NCI-H146 treated with DMSO at 0.1 percent for 48 hours (cell line): ENCODE measurements at regions not wholly inside any gene's neighbourhood (a gene's known extent, or its start where the extent isn't known, plus 50 kb on each side); places are given as distances from the start of the nearest gene placed in this dataset.
"Not testable (repeated sequence)": the region's sequence is repeated elsewhere in the genome, so short reads cannot be mapped to it uniquely, and the experiment has no call there.

Experiments
- DNase-seq: peaks from one replicate; lab custom pipeline; 2025; ENCODE audit not compliant: unreplicated experiment; lab: John Stamatoyannopoulos, UW

DNA sequence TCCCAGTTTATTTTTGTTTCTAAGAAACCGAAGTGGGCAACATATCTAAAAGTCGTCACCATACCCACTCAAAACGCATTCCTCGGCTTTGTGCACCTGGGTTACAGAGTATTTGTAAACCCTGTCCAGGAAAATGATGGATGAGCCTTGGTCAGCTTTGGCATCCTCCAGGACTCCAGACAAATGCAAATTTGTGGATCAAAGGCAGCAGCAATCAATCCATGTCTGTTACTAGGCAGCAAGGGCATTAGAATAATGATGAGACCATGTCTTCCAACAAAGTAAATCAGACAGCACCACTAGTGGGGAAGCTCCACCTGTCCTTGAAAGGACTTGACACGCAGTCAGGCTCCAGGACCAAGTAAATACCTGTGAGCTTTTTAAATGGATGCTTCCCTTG is 672.6 kb upstream of the GYPC start:
- DNase-seq: no peak

DNA sequence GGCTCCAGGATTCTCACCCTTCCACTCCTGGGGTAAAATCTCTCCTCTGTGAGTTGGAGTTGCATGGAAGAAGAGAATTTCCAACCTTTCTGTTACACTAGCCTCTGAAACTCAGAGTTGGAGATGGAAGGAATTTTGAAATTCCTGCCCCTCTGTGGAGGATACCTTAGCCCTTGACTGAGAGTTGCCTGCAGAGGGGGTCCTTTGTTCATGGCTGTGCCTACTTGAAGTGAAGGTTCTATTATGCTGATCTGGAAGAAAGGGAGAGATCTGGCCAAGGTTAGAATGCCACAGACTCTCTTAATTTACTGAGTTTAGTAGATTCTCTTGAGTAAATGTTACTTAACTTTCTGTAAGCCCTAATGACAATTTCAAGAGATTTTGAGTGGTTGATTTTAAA is 626.6 kb upstream of the GYPC start:
- DNase-seq: no peak

DNA sequence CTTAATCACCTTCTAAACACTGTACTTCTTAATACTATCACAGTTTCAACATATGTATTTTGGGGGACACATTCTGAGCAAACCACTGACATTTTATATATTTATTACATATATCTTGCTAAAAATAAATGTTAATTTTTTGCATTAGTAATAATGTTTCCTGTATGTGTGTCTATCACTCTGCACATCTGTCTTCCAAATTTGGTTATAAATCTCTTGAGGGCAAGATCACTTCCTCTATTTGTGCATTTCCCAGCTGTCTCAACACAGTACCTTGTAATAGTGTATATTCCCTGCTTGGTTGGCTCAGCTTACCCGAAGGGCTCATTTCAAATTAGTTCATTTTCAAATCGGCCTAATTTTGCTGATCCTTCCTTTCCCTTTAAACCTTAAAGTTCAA is 617.1 kb upstream of the GYPC start:
- no peak for DNase-seq

DNA sequence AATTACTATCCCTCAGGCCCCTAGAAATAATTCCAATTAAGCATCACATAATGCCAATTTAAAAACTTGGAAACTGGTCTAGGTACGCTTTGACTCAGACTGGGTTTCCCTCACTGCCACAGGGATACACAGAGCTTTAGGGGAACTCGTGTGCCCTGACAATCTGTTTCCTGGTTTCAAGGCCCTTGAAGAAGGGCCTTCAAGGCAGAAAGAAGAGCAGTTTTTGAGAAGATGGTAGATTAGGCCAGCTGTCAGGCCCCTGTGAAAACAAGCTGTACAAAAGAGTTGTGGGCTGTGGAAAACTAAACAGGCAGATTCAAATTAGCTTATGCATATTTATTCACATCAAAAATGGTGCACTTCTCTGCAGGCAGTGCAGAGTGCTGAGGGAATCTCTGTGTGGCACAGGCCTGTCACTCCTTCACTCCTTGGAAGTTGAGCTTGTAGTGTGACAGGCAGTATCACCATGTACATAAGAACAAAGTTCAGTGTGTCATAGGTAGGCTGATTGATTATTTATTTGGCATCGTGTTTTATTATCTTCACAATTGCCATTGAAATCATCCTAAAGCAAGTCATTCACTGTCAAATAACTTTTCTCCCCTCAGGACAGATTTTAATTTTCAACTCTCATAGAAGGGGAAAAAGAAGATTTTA is 614.4 kb upstream of the GYPC start:
- DNase-seq: no peak

DNA sequence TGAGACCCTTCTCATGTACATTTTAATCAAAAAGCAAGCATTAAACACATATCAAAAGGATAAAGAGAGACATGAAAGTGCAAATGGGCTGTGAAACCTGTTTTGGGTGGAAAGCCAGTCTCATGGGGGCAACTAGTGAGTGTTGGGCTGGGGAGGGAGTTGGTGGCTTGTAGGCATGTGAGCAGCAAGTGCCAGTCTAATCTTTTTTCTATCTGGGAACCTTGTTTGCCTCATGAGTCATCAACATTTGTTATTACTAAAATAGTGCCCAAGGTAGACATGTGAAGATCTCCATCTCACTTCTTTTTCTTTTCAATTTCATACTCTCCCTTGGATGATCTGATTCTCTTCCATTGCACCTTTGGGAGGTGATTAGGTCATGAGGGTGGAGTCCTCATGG is 613.9 kb upstream of the GYPC start:
- DNase-seq: no peak

DNA sequence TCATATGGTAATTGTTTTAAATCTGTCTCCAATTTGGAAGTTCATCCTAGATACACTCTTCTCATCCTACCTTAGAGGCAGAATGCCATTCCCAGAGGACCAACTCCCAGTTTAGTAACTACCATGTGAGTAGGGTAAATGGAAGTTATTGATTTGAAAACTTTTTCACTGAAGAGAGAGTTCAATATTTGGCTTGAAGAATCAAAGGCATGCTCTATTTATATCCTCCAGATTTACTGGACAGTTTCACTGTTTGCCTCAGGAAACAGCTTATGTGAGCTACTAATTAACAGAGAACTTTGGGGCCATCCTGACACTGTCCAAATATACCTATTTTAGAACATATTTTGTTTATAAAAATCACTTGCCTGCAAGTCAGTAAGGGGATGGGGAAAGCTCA is 607.2 kb upstream of the GYPC start:
- DNase-seq: no peak

DNA sequence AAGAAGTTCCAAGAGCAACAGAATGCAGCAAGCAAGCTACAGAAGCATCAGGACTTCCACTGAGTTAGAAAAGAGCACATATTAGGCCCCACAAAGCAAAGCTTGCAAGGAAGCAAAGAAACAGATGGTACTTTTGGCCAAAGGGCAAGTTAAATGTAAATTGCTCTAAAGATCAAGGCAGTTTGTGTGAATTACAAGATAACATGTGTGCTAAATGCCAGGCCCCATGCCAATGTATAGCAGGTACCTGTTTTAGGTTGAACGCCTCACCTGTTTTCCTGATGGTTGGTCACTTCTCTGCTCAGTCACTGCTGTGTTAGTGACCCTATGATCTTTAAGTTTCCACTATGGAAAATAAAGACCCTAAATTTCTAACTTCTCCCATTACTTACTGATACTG is 606.5 kb upstream of the GYPC start:
- DNase-seq: no peak

DNA sequence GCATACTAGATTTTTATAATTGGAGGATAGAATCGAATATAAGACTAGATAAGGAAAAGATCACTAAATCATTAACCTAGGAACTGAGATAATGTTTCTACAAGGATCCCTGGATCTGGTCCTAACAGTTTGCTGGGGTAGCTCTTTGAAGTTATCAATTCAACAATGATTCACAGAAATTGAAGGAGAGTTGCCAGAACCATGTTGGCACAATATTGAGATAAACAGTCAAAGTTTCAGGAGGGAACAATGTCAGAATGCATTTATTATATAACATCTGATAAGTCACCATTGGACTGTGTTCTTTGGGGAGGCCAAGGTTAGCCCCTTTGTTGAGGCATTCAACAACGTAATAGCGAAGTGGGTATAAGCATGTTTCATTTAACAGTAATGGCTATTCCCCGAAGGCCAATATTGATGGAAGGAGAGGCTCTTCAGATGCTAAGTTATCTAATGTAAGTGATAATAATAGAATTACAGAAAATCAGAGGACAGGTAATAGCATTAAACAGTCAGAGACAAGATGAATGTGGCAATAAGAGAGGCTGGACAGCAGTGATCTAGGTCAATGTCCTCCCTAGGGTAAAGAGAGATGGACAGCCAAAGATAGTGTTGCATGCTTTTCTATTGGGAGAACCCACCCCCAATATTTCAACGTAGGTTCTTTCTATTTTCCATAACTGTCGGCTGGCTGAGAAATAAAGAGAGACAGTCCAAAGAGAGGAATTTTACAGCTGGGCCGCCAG is 604.8 kb upstream of the GYPC start:
- DNase-seq: no peak

DNA sequence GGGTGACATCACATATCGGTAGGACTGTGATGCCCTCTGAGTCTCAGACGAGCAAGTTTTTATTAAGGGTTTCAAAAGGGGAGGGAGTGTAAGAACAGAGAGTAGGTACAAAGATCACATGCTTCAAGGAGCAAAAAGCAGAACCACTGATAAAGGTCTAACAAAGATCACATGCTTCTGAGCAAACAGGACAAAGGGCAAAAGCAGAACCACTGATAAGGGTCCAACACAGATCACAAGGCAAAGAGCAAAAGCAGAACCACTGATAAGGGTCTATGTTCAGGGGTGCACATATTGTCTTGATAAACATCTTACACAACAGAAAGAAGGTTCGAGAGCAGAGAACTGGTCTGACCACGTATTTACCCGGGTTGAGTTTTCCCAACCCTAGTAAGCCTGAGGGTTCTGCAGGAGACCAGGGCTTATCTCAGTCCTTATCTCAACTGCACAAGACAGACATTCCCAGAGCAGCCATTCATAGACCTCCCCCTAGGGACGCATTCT is 604.2 kb upstream of the GYPC start:
- DNase-seq: not testable (repeated sequence)

DNA sequence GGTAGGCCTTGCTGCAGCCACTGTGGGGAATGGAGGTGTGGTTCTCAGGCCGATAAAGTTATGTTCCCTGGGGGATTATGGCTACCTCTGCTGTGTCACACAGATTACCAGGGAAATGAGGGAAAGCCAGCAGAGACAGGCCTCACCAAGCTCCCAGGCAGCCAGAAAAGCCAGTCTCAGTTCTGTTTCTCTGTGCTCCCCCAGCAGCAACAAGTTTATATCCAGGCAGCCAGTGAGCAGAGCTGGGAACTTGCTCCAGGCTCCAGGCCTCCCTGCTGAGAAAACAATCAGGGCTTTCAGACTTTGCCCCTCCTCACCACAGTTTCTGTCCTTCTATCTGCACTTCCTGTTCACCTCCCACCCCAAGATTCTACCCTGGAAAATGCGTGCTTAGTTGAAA is 596.6 kb upstream of the GYPC start:
- no peak for DNase-seq

DNA sequence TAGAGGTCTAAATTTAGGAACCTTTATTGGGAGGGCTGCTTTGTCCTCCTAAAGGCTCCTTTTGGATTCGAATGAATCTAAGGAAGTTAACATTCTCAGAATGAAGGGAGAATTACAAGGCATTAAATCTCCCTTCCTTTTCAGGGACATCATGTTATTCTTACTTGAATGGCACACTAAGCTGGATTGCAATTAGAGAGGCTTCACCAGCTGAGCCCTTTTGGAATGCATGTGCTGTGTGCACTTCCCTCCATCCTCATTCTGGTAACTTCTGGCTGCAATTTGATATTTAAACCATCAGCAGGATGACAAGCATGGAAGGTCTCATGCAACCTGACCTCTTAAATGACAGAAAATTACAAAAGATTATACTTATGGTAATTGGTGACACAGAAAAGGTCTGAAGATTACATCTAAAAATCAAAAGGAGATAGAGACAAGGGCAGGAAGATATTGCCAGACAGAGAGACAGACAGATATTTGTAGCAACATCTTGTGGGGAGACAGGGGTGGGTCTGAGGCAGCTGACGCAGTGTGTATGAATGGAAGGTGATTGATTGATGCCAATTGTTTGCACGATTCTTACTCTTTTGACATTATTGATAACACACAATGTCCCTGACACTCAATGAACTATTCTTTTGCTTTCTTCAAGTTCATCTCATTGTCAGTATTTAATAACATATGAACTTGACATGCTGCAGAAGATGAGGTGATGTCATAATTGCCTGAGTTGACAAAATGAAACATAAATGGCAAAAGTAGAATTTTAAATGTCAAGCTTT is 570.8 kb upstream of the GYPC start:
- no peak for DNase-seq

DNA sequence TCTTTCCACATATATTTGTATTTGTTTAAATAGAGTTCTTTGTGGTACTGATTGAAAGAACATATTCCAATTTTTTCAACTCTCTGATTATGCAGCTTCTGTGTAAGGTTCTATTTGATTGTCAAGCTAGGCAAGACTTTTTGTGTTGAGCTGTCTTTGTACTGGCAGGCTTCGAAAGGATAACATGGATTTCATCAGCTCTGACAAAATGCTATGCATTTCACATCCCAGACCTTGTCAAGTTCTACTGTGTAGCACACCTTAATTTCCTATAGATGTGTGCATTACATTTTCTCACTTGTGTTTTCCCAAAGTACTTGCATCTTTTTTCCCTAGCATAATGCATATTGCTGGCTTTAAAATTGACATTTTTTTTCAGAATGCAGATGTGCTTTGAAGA is 555.0 kb upstream of the GYPC start:
- no peak for DNase-seq

DNA sequence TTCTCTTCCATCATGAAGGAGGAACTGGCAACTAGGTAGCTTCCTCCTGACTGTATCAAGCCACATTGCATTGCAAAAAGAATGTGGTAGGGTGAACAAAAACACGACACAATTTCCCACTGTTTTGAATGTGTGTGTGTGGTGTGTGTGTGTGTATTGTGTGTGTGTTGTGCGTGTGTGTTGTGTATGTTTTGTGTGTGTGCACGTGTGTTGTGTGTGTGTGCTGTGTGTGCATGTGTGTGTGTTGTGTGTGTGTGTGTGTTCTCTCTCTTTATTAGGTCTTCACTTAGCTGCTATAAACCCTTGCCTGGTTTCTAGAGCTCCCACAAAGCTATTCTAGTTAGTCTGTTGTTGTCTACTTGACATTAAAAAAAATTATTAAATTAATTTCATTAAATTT is 550.0 kb upstream of the GYPC start:
- no peak for DNase-seq

DNA sequence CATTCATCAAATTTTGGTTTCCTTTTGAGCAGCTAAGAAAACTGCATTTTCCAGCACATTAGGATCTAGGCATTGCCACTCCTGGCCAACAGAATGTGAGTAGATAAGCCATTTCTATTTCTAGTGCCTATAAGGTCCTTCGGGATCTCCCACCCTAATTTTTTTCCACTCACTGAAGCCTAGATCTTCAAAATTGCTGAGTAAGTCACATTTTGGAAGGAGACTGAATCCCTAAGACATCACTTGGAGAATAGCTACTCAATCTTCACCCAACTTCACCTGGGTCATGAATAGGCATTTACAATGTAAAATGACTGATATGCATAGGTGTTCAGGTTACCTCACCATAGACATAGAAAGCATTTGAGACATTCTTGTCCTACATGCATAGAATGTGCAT is 548.1 kb upstream of the GYPC start:
- DNase-seq: no peak

DNA sequence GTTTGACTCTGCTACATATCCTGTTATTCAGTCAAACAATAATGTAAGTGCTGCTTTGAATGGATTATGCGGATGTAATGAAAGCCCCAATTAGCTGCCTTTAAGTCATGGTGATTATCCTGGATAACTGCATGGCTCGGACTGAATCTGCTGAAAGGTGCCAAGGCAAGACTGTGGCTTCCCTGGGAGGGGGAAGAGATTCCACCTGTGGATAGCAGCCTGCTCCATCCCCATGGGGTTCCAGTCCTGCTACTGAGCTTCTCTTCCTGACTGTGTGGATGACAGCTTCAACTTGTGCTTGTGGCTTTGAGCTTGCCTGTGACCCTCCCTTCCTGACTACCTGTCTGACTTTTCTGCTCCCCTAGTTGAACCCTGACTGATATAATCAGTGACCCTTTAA is 540.0 kb upstream of the GYPC start:
- DNase-seq: no peak

DNA sequence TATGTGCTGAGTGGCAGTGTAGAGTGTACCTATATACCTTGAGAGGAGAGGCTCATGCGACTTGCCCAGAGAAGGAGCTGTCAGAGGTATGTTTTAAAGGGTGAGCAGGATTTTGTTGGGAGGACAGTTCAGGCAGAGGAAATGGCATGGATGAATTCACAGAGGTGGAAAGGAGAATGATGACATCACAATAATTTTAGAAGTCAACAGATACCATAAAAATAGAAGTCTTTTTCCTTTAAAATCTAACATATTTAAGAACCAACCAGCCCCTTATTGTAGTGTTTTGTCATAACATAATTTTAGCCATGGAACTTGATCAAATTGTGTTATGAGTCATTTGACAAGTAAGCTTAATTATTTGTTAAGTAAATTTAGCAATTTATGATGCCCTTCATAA is 538.1 kb upstream of the GYPC start:
- DNase-seq: no peak

DNA sequence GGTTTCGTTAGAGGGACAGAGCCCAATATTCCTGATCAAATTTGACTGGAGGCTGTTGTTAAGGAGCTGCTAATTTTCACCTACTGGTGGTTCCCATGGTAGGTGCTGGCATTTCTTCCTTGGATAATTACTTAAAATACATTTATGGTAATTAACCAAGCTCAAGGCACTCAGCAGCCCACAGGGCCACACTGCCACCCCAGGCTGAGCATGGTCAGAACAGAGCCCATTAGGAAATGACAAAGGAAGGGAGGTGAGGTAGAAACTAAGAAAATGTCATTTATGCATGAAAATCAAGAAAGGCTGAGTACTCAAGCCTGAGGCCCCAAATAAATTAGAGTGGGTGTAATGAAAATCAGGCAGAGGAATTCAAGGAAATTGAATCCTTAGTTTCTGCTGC is 510.2 kb upstream of the GYPC start:
- no peak for DNase-seq

DNA sequence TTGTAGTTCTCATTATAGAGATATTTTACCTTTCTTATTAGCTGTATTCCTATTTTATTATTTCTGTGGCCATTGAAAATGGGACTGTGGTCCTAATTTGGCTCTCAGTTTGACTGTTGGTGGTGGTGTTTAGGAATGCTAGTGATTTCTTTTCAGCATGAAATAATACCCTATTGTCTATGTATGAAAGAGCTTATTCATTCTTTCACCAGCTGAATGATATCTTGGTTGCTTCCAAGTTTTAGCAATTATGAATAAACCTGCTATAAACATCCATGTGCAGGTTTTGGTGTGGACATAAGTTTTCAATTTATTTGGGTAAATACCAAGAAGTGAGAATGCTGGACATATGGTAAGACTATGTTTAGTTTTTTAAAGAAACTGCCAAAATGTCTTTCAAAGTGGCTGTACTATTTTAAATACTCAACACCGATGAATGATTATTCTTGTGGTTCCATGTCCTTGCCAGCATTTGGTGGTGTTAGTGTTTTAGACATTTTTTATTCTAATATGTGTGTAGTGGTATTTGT is 501.6 kb upstream of the GYPC start:
- DNase-seq: no peak

DNA sequence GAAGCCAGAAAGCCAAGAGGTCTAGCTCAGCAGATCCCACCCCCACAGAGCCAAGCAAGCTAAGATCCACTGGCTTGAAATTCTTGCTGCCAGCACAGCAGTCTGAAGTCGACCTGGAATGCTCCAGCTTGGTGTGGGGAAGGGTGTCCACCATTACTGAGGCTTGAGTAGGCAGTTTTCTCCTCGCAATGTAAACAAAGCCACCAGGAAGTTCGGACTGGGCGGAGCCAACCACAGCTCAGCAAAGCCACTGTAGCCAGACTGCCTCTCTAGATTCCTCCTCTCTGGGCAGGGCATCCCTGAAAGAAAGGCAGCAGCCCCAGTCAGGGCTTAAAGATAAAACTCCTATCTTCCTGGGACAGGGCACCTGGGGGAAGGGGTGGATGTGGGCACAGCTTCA is 495.0 kb upstream of the GYPC start:
- not testable (repeated sequence) for DNase-seq

DNA sequence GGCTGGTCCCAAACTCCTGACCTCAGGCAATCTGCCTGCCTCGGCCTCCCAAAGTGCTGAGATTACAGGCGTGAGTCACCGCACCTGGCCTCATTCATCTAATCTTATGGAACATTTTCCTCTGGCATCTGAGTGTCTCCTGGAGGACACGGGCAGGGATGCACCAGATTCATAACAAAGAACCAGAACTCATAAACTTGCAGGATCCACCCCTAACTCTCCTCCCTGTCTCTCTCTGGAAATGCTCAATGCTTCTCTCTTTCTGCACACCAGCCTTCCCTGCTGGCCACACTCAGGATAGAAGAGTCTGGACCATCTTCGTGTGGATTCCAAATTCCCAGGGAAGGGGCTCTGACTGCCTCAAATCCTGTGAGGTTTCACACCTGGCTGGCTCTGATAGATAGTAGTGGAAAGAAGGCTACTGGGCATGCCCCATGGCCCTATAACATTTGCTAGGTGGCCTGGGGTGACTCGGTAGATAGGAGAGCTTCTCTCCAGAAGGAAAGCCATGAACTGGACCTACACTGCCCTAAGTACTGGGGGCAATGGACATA is 483.2 kb upstream of the GYPC start:
- DNase-seq: no peak

DNA sequence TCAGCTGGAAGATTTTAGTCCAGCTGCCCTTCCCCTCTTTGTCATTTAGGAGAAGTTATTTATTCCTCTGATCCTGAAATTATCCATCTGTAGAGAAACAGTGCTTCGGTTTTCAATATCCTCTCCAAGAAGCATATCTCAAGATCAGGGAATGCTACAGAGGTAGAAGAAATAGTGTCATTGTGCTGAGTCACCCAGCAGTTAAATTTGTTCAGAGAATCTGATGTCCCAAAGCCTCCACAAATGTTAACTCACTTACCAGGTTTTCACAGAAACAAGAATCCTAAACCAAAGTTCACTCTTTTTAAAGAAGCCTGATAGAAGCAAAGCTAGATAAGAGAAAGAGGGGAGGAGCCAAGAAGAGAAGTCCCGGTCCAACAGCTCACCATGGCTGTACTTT is 480.7 kb upstream of the GYPC start:
- no peak for DNase-seq

DNA sequence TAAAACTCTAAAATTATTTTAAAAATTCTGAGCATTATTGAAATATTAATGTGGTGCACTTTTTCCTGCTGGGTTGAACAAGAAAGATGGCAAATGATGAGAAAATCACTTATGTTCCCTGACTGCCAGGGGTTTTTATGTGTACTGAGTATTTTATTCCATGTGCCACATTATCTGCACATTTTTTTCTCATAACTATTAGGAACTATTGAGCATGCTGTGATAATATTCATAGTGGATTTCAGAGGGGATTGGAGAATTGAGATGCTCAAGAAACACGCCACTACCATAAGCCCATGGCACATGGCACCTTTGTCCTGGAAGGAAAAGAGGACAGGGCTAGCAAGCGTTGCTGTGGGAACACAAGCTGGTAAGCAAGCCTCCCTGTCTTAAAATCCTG is 478.5 kb upstream of the GYPC start:
- no peak for DNase-seq
